PC-3 (cell line): ENCODE measurements at regions not wholly inside any gene's neighbourhood (a gene's known extent, or its start where the extent isn't known, plus 50 kb on each side); places are given as distances from the start of the nearest gene placed in this dataset.

Source experiments
- ATAC-seq: fragments of 200-7000 bp; cut with Tn5 transposase; 2 replicates; pipeline ENCODE4 v1.9.1; 2020; ENCODE audit warnings: mild to moderate bottlenecking, moderate library complexity
- BruUV-seq: library from RNA; stranded (reverse); fragments of 400-500 nt; replicated peaks from 2 replicates; lab custom pipeline; 2021; lab: Mats Ljungman, UMichigan
- CTCF ChIA-PET: fragments of 300-600 bp; sonication (Branson Sonifier 250); formaldehyde crosslinking; loops from one replicate; lab custom pipeline; 2022; ENCODE audit warnings: antibody characterized with exemption; lab: Charles Lee
- POLR2A ChIA-PET: fragments of 300-600 bp; sonication (Branson Sonifier 250); formaldehyde crosslinking; loops from one replicate; lab custom pipeline; 2022; ENCODE audit warnings: antibody characterized with exemption; ENCODE audit not compliant: unreplicated experiment; lab: Charles Lee
- DNase-seq: peaks from one replicate; pipeline ENCODE4 v3.0.0-alpha.2; 2015
- H2AFZ ChIP-seq: fragments of 300-600 bp; sonication (generic); 2 replicates; pipeline ENCODE4 v1.6.0; 2016; ENCODE audit warnings: antibody characterized with exemption, low read length
- H3F3A ChIP-seq: fragments of 300-600 bp; sonication (generic); one replicate; pipeline ENCODE4 v1.6.0; 2017; ENCODE audit warnings: antibody characterized with exemption, low read length, control low read depth, mild to moderate bottlenecking; ENCODE audit not compliant: unreplicated experiment
- H3K27ac ChIP-seq: fragments of 300-600 bp; sonication (generic); 2 replicates; pipeline ENCODE4 v1.5.1; 2016; ENCODE audit warnings: mild to moderate bottlenecking, low read length
- H3K27me3 ChIP-seq: fragments of 300-600 bp; sonication (generic); 2 replicates; pipeline ENCODE4 v1.6.1; 2016; ENCODE audit warnings: low read length, mixed read lengths
- H3K36me3 ChIP-seq: fragments of 300-600 bp; sonication (generic); 2 replicates; pipeline ENCODE4 v1.6.1; 2016; ENCODE audit warnings: low read depth, mixed run types, low read length, mixed read lengths
- H3K4me1 ChIP-seq: fragments of 300-600 bp; sonication (generic); 2 replicates; pipeline ENCODE4 v1.5.1; 2016; ENCODE audit warnings: low read length; ENCODE audit not compliant: insufficient read depth
- H3K4me2 ChIP-seq: fragments of 300-600 bp; sonication (generic); 2 replicates; pipeline ENCODE4 v1.6.0; 2016; ENCODE audit warnings: low read length
- H3K4me3 ChIP-seq: fragments of 300-600 bp; sonication (generic); 2 replicates; pipeline ENCODE4 v1.5.1; 2016; ENCODE audit warnings: mild to moderate bottlenecking, low read length, mixed read lengths
- H3K79me2 ChIP-seq: fragments of 300-600 bp; sonication (generic); 2 replicates; pipeline ENCODE4 v1.6.1; 2017; ENCODE audit warnings: low read length, mixed read lengths
- H3K9ac ChIP-seq: fragments of 300-600 bp; sonication (generic); 2 replicates; pipeline ENCODE4 v1.6.0; 2016; ENCODE audit warnings: mild to moderate bottlenecking, low read length
- H3K9me2 ChIP-seq: fragments of 300-600 bp; sonication (generic); replicated peaks from 2 replicates; pipeline ENCODE4 v1.6.1; 2016; ENCODE audit warnings: mixed run types, low read length, mixed read lengths
- H3K9me3 ChIP-seq: fragments of 300-600 bp; sonication (generic); 2 replicates; pipeline ENCODE4 v1.6.1; 2016; ENCODE audit warnings: low read length, mixed read lengths
- H4K20me1 ChIP-seq: fragments of 300-600 bp; sonication (generic); 2 replicates; pipeline ENCODE4 v1.6.1; 2016; ENCODE audit warnings: low read length, mixed read lengths
- EZH2 ChIP-seq: fragments of 300-600 bp; sonication (generic); IDR thresholded peaks from one replicate; pipeline ENCODE4 v1.6.1; 2017; ENCODE audit warnings: antibody characterized with exemption, mild to moderate bottlenecking, low read length; ENCODE audit not compliant: unreplicated experiment
- EZH2phosphoT487 ChIP-seq: fragments of 300-600 bp; sonication (generic); IDR thresholded peaks from 2 replicates; pipeline ENCODE4 v1.6.1; 2018; ENCODE audit warnings: mild to moderate bottlenecking, antibody characterized with exemption, low read length, borderline replicate concordance
- intact Hi-C: fragments of 100-400 bp; cut with micrococcal nuclease; formaldehyde crosslinking; loops from 2 replicates; pipeline ENCODE4 v1.9.0; 2023
- TF ChIP-seq, protein P1 (sequence below): fragments of 300-600 bp; sonication (generic); conservative IDR thresholded peaks from 2 replicates; pipeline ENCODE4 v1.5.1; 2017; ENCODE audit warnings: antibody characterized with exemption, low read depth, mild to moderate bottlenecking, low read length

DNA sequence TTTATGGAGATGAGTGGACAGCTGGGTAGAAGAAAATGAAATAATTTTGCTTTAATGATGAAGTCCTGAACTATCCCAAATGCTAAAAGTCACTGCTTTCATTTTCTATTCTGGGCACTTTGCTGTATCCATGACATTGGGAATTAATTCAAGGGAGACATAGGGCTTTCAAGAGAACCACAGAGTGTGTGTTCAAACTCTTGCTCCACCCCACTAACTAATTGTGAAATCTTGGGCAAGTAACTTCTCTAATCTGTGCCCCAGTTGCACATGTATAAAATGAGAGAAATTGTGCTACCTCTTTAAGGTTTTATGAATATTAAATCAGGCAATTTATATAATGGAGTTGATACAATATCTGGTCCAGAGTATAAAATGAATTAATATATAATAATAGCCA lies 1422.0 kb downstream of the ADGRL3 start:
- ATAC-seq = no peak
- POLR2A ChIA-PET = no interaction called here
- no peak overlapping the region for H3K27ac ChIP-seq
- H3K4me2 ChIP-seq = no peak overlapping the region
- H3K4me1 ChIP-seq = no peaks in the 10 kb centered on the region
- no peak overlapping the region for H3K9ac ChIP-seq
- no peaks in the 10 kb centered on the region for H3K27me3 ChIP-seq
- H3K36me3 ChIP-seq = no peaks in the 10 kb centered on the region
- no TSS peak for BruUV-seq
- no peak overlapping the region for H2AFZ ChIP-seq
- no peaks in the 10 kb centered on the region for H4K20me1 ChIP-seq
- intact Hi-C loops = no loop called here
- H3K4me3 ChIP-seq = no peak overlapping the region
- no peaks in the 10 kb centered on the region for H3F3A ChIP-seq
- no peak for TF ChIP-seq EZH2
- TF ChIP-seq EZH2phosphoT487 = no peak
- TF ChIP-seq, protein P1, sequence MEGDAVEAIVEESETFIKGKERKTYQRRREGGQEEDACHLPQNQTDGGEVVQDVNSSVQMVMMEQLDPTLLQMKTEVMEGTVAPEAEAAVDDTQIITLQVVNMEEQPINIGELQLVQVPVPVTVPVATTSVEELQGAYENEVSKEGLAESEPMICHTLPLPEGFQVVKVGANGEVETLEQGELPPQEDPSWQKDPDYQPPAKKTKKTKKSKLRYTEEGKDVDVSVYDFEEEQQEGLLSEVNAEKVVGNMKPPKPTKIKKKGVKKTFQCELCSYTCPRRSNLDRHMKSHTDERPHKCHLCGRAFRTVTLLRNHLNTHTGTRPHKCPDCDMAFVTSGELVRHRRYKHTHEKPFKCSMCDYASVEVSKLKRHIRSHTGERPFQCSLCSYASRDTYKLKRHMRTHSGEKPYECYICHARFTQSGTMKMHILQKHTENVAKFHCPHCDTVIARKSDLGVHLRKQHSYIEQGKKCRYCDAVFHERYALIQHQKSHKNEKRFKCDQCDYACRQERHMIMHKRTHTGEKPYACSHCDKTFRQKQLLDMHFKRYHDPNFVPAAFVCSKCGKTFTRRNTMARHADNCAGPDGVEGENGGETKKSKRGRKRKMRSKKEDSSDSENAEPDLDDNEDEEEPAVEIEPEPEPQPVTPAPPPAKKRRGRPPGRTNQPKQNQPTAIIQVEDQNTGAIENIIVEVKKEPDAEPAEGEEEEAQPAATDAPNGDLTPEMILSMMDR = no peak
- CTCF ChIA-PET = no interaction called here
- H3K9me3 ChIP-seq = no peaks in the 10 kb centered on the region
- no peak for DNase-seq
- no peaks in the 10 kb centered on the region for H3K9me2 ChIP-seq
- no peaks in the 10 kb centered on the region for H3K79me2 ChIP-seq

- no peak overlapping the region for H3K4me2 ChIP-seq
- H4K20me1 ChIP-seq = no peaks in the 10 kb centered on the region
- H2AFZ ChIP-seq = peak overlapping the region; percentile 18; the same call in 1 of the 2 replicates
- H3K27ac ChIP-seq = no peak overlapping the region
- no peaks in the 10 kb centered on the region for H3K9me3 ChIP-seq
- H3K9ac ChIP-seq = no peak overlapping the region
- ChIA-PET CTCF (no interaction called here), POLR2A (no interaction called here)
- H3F3A ChIP-seq = no peaks in the 10 kb centered on the region
- no peak overlapping the region for H3K4me3 ChIP-seq
- ATAC-seq (no peak), DNase-seq (no peak)
- BruUV-seq = no TSS peak
- H3K9me2 ChIP-seq = no peaks in the 10 kb centered on the region
- H3K79me2 ChIP-seq = no peaks in the 10 kb centered on the region
- no peaks in the 10 kb centered on the region for H3K36me3 ChIP-seq
- H3K4me1 ChIP-seq = no peaks in the 10 kb centered on the region
- H3K27me3 ChIP-seq = no peaks in the 10 kb centered on the region
- intact Hi-C loops = no loop called here
- TF ChIP-seq, protein P1 = no peak
- no peak for TF ChIP-seq EZH2phosphoT487
- TF ChIP-seq EZH2 = no peak
Measured at GRCh38 chr4:62619971-62620370, 1419.8 kb downstream of the ADGRL3 start.

GRCh38 chr4:62618042-62618441 lies 1417.9 kb downstream of the ADGRL3 start:
- Histone ChIP-seq H3K27me3 (no peaks in the 10 kb centered on the region), H3K36me3 (no peaks in the 10 kb centered on the region), H3K4me1 (no peaks in the 10 kb centered on the region), H2AFZ (peak overlapping the region; percentile 60), H3K27ac (no peak overlapping the region), H3K4me3 (no peak overlapping the region), H3K79me2 (no peaks in the 10 kb centered on the region), H3K9me2 (no peaks in the 10 kb centered on the region), H3K9ac (no peak overlapping the region), H4K20me1 (no peaks in the 10 kb centered on the region), H3K9me3 (no peaks in the 10 kb centered on the region), H3F3A (no peaks in the 10 kb centered on the region), H3K4me2 (no peak overlapping the region; the same call in 1 of the 2 replicates)
- CTCF ChIA-PET = no interaction called here
- intact Hi-C loops = no loop called here
- DNase-seq (no peak), ATAC-seq (no peak)
- POLR2A ChIA-PET = no interaction called here
- TF ChIP-seq EZH2phosphoT487 = no peak
- TF ChIP-seq EZH2 = no peak
- TF ChIP-seq, protein P1 = no peak
- BruUV-seq = no TSS peak
